ENCODE measurements at regions not wholly inside any gene's neighbourhood (a gene's known extent, or its start where the extent isn't known, plus 50 kb on each side); places are given as distances from the start of the nearest gene placed in this dataset.

DNA sequence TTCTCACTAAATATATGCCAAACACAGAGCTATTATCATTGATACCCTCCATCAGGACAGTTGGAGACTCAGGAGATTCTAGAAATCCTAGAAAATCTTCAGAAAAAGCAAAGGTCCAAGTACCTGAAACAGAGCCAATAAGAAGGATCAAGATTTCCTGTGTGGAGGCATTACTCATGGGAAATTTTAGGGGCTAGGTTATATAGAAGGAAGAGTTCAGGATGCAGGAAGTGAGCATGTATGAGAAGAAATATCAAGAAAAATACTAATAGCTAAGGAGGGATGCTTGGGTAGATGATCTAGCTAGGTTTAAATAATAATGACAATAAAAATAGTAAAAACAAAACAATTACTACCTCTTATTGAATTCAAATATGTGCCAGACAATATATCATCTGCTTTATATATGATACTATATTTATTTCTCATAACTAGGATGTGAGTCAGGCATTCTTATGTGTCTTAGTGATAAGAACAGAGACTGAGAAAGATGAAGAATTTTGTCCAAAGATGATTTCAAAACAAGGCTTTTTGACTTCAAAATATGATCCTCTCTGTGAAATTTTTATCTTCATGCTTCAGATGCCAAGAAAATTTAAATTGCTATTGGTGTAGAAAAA, 66.4 kb upstream of the HHIP start:
- Histone ChIP-seq H4K91ac (ENCODE audit: insufficient read depth, low read depth, low read length) (no peak overlapping the region), H3K9me1 (ENCODE audit: insufficient read depth, low read length) (no peaks in the 10 kb centered on the region), H3K56ac (ENCODE audit: extremely low read depth, insufficient read depth, low read length) (no peak overlapping the region), H3K27me3 (ENCODE audit: control insufficient read depth, insufficient read depth, low read length) (no peaks in the 10 kb centered on the region), H3K27ac (ENCODE audit: insufficient read depth, low read length) (no peak overlapping the region), H4K8ac (ENCODE audit: low read depth in 2 of 2, low read length in 2 of 2) (no peak overlapping the region; a peak in 1 of 4 replicates), H2BK120ac (ENCODE audit: low read depth, low read length) (peak overlapping the region; percentile 52), H2BK15ac (ENCODE audit: low read depth, low read length) (no peak overlapping the region), H2AFZ (replicated peaks; ENCODE audit: low read length, poor library complexity) (no peak overlapping the region), H3K79me1 (ENCODE audit: low read depth in 1 of 2, low read length in 2 of 2) (no peaks in the 10 kb centered on the region), H3K23ac (ENCODE audit: low read depth, low read length) (no peak overlapping the region), H3K4me1 (ENCODE audit: control insufficient read depth, insufficient read depth, low read length) (peaks cover 4% of the 10 kb centered on the region; the same call in 1 of the 2 replicates), H2BK5ac (ENCODE audit: low read depth, low read length, poor library complexity, severe bottlenecking) (peak overlapping the region; percentile 73), H3K9ac (ENCODE audit: low read depth, low read length) (no peak overlapping the region), H3K4me2 (ENCODE audit: low read depth, low read length) (no peak overlapping the region), H3K4me3 (ENCODE audit: insufficient read depth, low read depth, low read length) (no peak overlapping the region), H2AK5ac (ENCODE audit: low read depth, low read length) (no peak overlapping the region), H3K14ac (replicated peaks; ENCODE audit: low read depth, low read length) (no peak overlapping the region), H3K9me3 (ENCODE audit: control insufficient read depth, insufficient read depth, low read length) (no peaks in the 10 kb centered on the region), H3K4ac (ENCODE audit: low read depth, low read length) (peak overlapping the region; percentile 24; the same call in 1 of the 2 replicates), H2AK9ac (replicated peaks; ENCODE audit: low read depth, low read length, poor library complexity) (no peak overlapping the region), H3K36me3 (ENCODE audit: control insufficient read depth, insufficient read depth, low read length) (no peaks in the 10 kb centered on the region), H3K18ac (ENCODE audit: low read depth, low read length) (no peak overlapping the region; the same call in 1 of the 2 replicates), H4K5ac (ENCODE audit: low read depth, low read length) (no peak overlapping the region; the same call in 1 of the 2 replicates), H4K20me1 (ENCODE audit: insufficient read depth, low read length) (no peaks in the 10 kb centered on the region), H2BK20ac (ENCODE audit: low read depth, low read length) (peak overlapping the region; percentile 49; the same call in 1 of the 2 replicates)
- dilution Hi-C loops (cut with HindIII; ENCODE audit: low sequenced_read_pairs, unreplicated experiment) (no loop called here), in situ Hi-C loops (cut with MboI; ENCODE audit: low sequenced_read_pairs) (no loop called here), intact Hi-C loops (cut with micrococcal nuclease) (no loop called here)
- ChIA-PET CTCF (no interaction called here), POLR2A (ENCODE audit: unreplicated experiment) (no interaction called here)
- peak; percentile 46 for ATAC-seq (ENCODE audit: low read depth)
- BruUV-seq (replicated peaks) = no TSS peak
- peak; percentile 71 for DNase-seq
- no peak for TF ChIP-seq USF2 (IDR thresholded peaks at IDR 0.05; ENCODE audit: low read depth, low read length)
- no peak for TF ChIP-seq MAFK (IDR thresholded peaks at IDR 0.05; ENCODE audit: low read depth, low read length)
- TF ChIP-seq, protein P1, sequence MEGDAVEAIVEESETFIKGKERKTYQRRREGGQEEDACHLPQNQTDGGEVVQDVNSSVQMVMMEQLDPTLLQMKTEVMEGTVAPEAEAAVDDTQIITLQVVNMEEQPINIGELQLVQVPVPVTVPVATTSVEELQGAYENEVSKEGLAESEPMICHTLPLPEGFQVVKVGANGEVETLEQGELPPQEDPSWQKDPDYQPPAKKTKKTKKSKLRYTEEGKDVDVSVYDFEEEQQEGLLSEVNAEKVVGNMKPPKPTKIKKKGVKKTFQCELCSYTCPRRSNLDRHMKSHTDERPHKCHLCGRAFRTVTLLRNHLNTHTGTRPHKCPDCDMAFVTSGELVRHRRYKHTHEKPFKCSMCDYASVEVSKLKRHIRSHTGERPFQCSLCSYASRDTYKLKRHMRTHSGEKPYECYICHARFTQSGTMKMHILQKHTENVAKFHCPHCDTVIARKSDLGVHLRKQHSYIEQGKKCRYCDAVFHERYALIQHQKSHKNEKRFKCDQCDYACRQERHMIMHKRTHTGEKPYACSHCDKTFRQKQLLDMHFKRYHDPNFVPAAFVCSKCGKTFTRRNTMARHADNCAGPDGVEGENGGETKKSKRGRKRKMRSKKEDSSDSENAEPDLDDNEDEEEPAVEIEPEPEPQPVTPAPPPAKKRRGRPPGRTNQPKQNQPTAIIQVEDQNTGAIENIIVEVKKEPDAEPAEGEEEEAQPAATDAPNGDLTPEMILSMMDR (conservative IDR thresholded peaks at IDR 0.05; ENCODE audit: low read depth, low read length) = no peak
- TF ChIP-seq RAD21 (IDR thresholded peaks at IDR 0.05; ENCODE audit: low read length) = no peak
- no peak for TF ChIP-seq RFX5 (IDR thresholded peaks at IDR 0.05; ENCODE audit: low read depth, low read length)
- TF ChIP-seq, protein P2, sequence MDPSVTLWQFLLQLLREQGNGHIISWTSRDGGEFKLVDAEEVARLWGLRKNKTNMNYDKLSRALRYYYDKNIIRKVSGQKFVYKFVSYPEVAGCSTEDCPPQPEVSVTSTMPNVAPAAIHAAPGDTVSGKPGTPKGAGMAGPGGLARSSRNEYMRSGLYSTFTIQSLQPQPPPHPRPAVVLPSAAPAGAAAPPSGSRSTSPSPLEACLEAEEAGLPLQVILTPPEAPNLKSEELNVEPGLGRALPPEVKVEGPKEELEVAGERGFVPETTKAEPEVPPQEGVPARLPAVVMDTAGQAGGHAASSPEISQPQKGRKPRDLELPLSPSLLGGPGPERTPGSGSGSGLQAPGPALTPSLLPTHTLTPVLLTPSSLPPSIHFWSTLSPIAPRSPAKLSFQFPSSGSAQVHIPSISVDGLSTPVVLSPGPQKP (IDR thresholded peaks at IDR 0.05; ENCODE audit: borderline replicate concordance, low read depth, low read length) = no peak
- no peak for TF ChIP-seq NFE2L2 (IDR thresholded peaks at IDR 0.05; ENCODE audit: low read depth, low read length)
- TF ChIP-seq SMC3 (IDR thresholded peaks at IDR 0.05; ENCODE audit: low read depth, low read length) = no peak
- no peak for TF ChIP-seq MXI1 (IDR thresholded peaks at IDR 0.05; ENCODE audit: borderline replicate concordance, low read depth, low read length)
- TF ChIP-seq MAZ (IDR thresholded peaks at IDR 0.05; ENCODE audit: borderline replicate concordance, low read depth, low read length) = no peak
